HCT116 (cell line): ENCODE measurements at regions not wholly inside any gene's neighbourhood (a gene's known extent, or its start where the extent isn't known, plus 50 kb on each side); places are given as distances from the start of the nearest gene placed in this dataset.

Experiments used
- ATAC-seq: fragments of 200-7000 bp; cut with Tn5 transposase; 2 replicates; pipeline ENCODE4 v1.9.1; 2020; ENCODE audit warnings: mild to moderate bottlenecking, moderate library complexity
- BruUV-seq: library from RNA; stranded (reverse); fragments of 400-500 nt; replicated peaks from 2 replicates; lab custom pipeline; 2021; lab: Mats Ljungman, UMichigan
- CTCF ChIA-PET: fragments of 300-600 bp; sonication (Branson Sonifier 250); formaldehyde crosslinking; loops from one replicate; lab custom pipeline; 2021; ENCODE audit warnings: antibody characterized with exemption; lab: Charles Lee
- POLR2A ChIA-PET: fragments of 300-600, 350-600 bp; sonication (Branson Sonifier 250); formaldehyde crosslinking; loops from one replicate; lab custom pipeline; 2021; ENCODE audit warnings: antibody characterized with exemption; lab: Charles Lee
- RAD21 ChIA-PET, 2 experiments: fragments of 300-600 bp; sonication (Branson Sonifier 250); formaldehyde crosslinking; loops; one replicate each; lab custom pipeline; 2023; ENCODE audit warnings: low total read pairs in 2 of 2; ENCODE audit not compliant: uncharacterized antibody in 2 of 2, unreplicated experiment in 2 of 2, low non-redundant PET in 1 of 2; lab: Charles Lee
- DNase-seq: peaks from one replicate; pipeline ENCODE4 v3.0.0-alpha.2; 2010; ENCODE audit warnings: low read depth, low spot score
- H2AFZ ChIP-seq: fragments of 200-600 bp; shearing (Covaris generic), sonication (generic); 2 replicates; pipeline ENCODE4 v1.6.1; 2017; ENCODE audit warnings: low read depth, mixed run types, mixed read lengths, antibody characterized with exemption, low read length; ENCODE audit not compliant: poor library complexity, severe bottlenecking
- H3K27ac ChIP-seq: 2 replicates; pipeline ENCODE4 v1.5.1; 2012; ENCODE audit warnings: low read depth, low read length
- H3K27me3 ChIP-seq: fragments of 200-600 bp; sonication (generic); 2 replicates; pipeline ENCODE4 v1.6.1; 2016; ENCODE audit warnings: mixed run types, low read length, mixed read lengths; ENCODE audit not compliant: insufficient read depth
- H3K36me3 ChIP-seq, 2 experiments: fragments of 200-500 bp in 1 of 2; fragments of 200-600 bp in 1 of 2; sonication (Bioruptor generic) in 1 of 2; sonication (generic) in 1 of 2; 2 replicates each; pipeline versions ENCODE4 v1.5.1 to v1.6.1; 2014 to 2016; ENCODE audit warnings: low read length in 2 of 2, inconsistent platforms in 1 of 2, mixed read lengths in 1 of 2, mixed run types in 1 of 2; ENCODE audit not compliant: insufficient read depth in 2 of 2, control insufficient read depth in 1 of 2
- H3K4me1 ChIP-seq, 2 experiments: fragments of 200-600 bp in 1 of 2; sonication (generic) in 1 of 2; 2 replicates each; pipeline versions ENCODE4 v1.5.1 to v1.6.1; 2012 to 2017; ENCODE audit warnings: low read length in 2 of 2, inconsistent platforms in 1 of 2, mild to moderate bottlenecking in 1 of 2, mixed read lengths in 1 of 2, mixed run types in 1 of 2, moderate library complexity in 1 of 2; ENCODE audit not compliant: insufficient read depth in 2 of 2, control insufficient read depth in 1 of 2
- H3K4me2 ChIP-seq: fragments of 200-600 bp; sonication (generic); 2 replicates; pipeline ENCODE4 v1.6.1; 2017; ENCODE audit warnings: mixed run types, low read length, mixed read lengths
- H3K4me3 ChIP-seq, 2 experiments: fragments of 200-600 bp in 1 of 2; sonication (generic) in 1 of 2; replicated peaks in 1 of 2; 2 replicates each; pipeline ENCODE4 v1.5.1; 2011 to 2016; ENCODE audit warnings: low read length in 2 of 2, control low read depth in 1 of 2, low read depth in 1 of 2, mild to moderate bottlenecking in 1 of 2, mixed read lengths in 1 of 2, mixed run types in 1 of 2
- H3K79me2 ChIP-seq: fragments of 200-600 bp; sonication (generic); 2 replicates; pipeline ENCODE4 v1.6.1; 2017; ENCODE audit warnings: mild to moderate bottlenecking, mixed run types, low read length, moderate library complexity, mixed read lengths; ENCODE audit not compliant: insufficient read depth
- H3K9ac ChIP-seq: fragments of 200-600 bp; sonication (generic); 2 replicates; pipeline ENCODE4 v1.6.1; 2016; ENCODE audit warnings: low read length, mixed read lengths
- H3K9me2 ChIP-seq: fragments of 200-600 bp; sonication (generic), shearing (Covaris generic); 2 replicates; pipeline ENCODE4 v1.6.1; 2017; ENCODE audit warnings: mixed run types, mild to moderate bottlenecking, moderate library complexity; ENCODE audit not compliant: insufficient read depth
- H3K9me3 ChIP-seq, 2 experiments: fragments of 200-500 bp in 1 of 2; fragments of 200-600 bp in 1 of 2; sonication (Bioruptor generic) in 1 of 2; sonication (generic) in 1 of 2; 2 replicates each; pipeline ENCODE4 v1.6.1; 2014 to 2017; ENCODE audit warnings: low read length in 2 of 2, mixed read lengths in 2 of 2, inconsistent platforms in 1 of 2, low read depth in 1 of 2, mild to moderate bottlenecking in 1 of 2, mixed run types in 1 of 2, moderate library complexity in 1 of 2; ENCODE audit not compliant: control insufficient read depth in 1 of 2, insufficient read depth in 1 of 2
- H4K20me1 ChIP-seq: fragments of 200-600 bp; sonication (generic), shearing (Covaris generic); 2 replicates; pipeline ENCODE4 v1.6.1; 2017; ENCODE audit warnings: mixed run types, mild to moderate bottlenecking, moderate library complexity; ENCODE audit not compliant: insufficient read depth
- CBX3 ChIP-seq: IDR thresholded peaks from 2 replicates; pipeline ENCODE4 v1.6.1; 2012; ENCODE audit warnings: low read depth
- EGR1 ChIP-seq: IDR thresholded peaks from 2 replicates; pipeline ENCODE4 v1.6.1; 2012; ENCODE audit warnings: low read depth
- ELF1 ChIP-seq: IDR thresholded peaks from 2 replicates; pipeline ENCODE4 v1.6.1; 2012; ENCODE audit warnings: low read depth, borderline replicate concordance
- EZH2 ChIP-seq: fragments of 200-600 bp; sonication (generic); IDR thresholded peaks from 2 replicates; pipeline ENCODE4 v1.6.1; 2017; ENCODE audit warnings: antibody characterized with exemption, mixed run types
- JUND ChIP-seq: IDR thresholded peaks from 2 replicates; pipeline ENCODE4 v1.6.1; 2012
- POLR2A ChIP-seq: IDR thresholded peaks from 2 replicates; pipeline ENCODE4 v1.7.0; 2011; ENCODE audit warnings: borderline replicate concordance; ENCODE audit not compliant: insufficient read depth, insufficient read length; ENCODE audit errors: extremely low read depth
- POLR2AphosphoS5 ChIP-seq: IDR thresholded peaks from 2 replicates; pipeline ENCODE4 v1.6.1; 2011; ENCODE audit warnings: mild to moderate bottlenecking, low read depth, low read length, moderate library complexity
- SP1 ChIP-seq: IDR thresholded peaks from 2 replicates; pipeline ENCODE4 v1.6.1; 2012; ENCODE audit warnings: low read depth
- SRF ChIP-seq: IDR thresholded peaks from 2 replicates; pipeline ENCODE4 v1.6.1; 2012; ENCODE audit warnings: low read depth
- TCF7L2 ChIP-seq: IDR thresholded peaks from 2 replicates; pipeline ENCODE4 v1.7.0; 2011; ENCODE audit warnings: borderline replicate concordance, inconsistent platforms; ENCODE audit not compliant: insufficient read depth, insufficient read length; ENCODE audit errors: extremely low read depth
- ZFX ChIP-seq: fragments of 450-650 bp; IDR thresholded peaks from 2 replicates; pipeline ENCODE4 v1.6.1; 2017
- ZNF274 ChIP-seq: fragments of 200-500 bp; sonication (Bioruptor generic); IDR thresholded peaks from 2 replicates; pipeline ENCODE4 v1.6.1; 2014; ENCODE audit warnings: mild to moderate bottlenecking, low read depth, low read length, inconsistent platforms
- intact Hi-C: fragments of 100-400 bp; cut with micrococcal nuclease; formaldehyde crosslinking; loops from 2 replicates; pipeline ENCODE4 v1.10.0; 2022
- TF ChIP-seq, protein P1 (sequence below): IDR thresholded peaks from 2 replicates; pipeline ENCODE4 v1.6.1; 2012
- TF ChIP-seq, protein P2 (sequence below): IDR thresholded peaks from 2 replicates; pipeline ENCODE4 v1.6.1; 2012; ENCODE audit warnings: low read depth
- TF ChIP-seq, protein P3 (sequence below): IDR thresholded peaks from 2 replicates; pipeline ENCODE4 v1.6.1; 2011; ENCODE audit warnings: mild to moderate bottlenecking, low read length, moderate library complexity; ENCODE audit not compliant: insufficient replicate concordance; ENCODE audit errors: extremely low read depth

DNA sequence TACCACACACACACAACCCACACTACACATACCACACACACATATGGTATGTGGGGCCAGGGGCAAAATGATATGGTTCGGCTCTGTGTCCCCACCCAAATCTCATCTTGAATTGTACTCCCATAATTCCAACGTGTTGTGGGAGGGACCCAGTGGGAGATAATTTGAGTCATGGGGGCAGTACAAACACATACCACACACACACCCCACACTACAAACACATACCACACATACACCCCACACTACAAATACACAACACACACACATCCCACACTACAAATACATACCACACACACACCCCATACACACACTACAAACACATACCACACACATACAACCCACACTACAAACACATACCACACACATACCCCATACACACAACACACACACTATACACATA lies 117.8 kb downstream of the TTC32 start:
- H3K27ac ChIP-seq = no peak overlapping the region
- intact Hi-C loops = no loop called here
- ChIA-PET CTCF (no interaction called here), RAD21 (no interaction called here), POLR2A (no interaction called here)
- peaks cover 10% of the 10 kb centered on the region; the same call in 1 of the 2 replicates for H3K27me3 ChIP-seq
- H3K4me3 ChIP-seq = no peak overlapping the region
- H3K4me1 ChIP-seq = peaks cover 0 to 18% of the 10 kb centered on the region in 2 experiments; a peak in 2 of 4 replicates
- no peak for TF ChIP-seq EZH2
- no peak for TF ChIP-seq POLR2AphosphoS5
- TF ChIP-seq ZFX = no peak
- no peak for TF ChIP-seq SP1
- no peak for TF ChIP-seq ELF1
- no peak for TF ChIP-seq ZNF274
- no peak for TF ChIP-seq TCF7L2
- TF ChIP-seq CBX3 = no peak
- no peak for TF ChIP-seq EGR1
- TF ChIP-seq, protein P1, sequence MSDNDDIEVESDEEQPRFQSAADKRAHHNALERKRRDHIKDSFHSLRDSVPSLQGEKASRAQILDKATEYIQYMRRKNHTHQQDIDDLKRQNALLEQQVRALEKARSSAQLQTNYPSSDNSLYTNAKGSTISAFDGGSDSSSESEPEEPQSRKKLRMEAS = no peak
- TF ChIP-seq POLR2A = no peak
- no peak for TF ChIP-seq JUND
- no peak for TF ChIP-seq SRF
- TF ChIP-seq, protein P2, sequence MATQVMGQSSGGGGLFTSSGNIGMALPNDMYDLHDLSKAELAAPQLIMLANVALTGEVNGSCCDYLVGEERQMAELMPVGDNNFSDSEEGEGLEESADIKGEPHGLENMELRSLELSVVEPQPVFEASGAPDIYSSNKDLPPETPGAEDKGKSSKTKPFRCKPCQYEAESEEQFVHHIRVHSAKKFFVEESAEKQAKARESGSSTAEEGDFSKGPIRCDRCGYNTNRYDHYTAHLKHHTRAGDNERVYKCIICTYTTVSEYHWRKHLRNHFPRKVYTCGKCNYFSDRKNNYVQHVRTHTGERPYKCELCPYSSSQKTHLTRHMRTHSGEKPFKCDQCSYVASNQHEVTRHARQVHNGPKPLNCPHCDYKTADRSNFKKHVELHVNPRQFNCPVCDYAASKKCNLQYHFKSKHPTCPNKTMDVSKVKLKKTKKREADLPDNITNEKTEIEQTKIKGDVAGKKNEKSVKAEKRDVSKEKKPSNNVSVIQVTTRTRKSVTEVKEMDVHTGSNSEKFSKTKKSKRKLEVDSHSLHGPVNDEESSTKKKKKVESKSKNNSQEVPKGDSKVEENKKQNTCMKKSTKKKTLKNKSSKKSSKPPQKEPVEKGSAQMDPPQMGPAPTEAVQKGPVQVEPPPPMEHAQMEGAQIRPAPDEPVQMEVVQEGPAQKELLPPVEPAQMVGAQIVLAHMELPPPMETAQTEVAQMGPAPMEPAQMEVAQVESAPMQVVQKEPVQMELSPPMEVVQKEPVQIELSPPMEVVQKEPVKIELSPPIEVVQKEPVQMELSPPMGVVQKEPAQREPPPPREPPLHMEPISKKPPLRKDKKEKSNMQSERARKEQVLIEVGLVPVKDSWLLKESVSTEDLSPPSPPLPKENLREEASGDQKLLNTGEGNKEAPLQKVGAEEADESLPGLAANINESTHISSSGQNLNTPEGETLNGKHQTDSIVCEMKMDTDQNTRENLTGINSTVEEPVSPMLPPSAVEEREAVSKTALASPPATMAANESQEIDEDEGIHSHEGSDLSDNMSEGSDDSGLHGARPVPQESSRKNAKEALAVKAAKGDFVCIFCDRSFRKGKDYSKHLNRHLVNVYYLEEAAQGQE = no peak
- TF ChIP-seq, protein P3, sequence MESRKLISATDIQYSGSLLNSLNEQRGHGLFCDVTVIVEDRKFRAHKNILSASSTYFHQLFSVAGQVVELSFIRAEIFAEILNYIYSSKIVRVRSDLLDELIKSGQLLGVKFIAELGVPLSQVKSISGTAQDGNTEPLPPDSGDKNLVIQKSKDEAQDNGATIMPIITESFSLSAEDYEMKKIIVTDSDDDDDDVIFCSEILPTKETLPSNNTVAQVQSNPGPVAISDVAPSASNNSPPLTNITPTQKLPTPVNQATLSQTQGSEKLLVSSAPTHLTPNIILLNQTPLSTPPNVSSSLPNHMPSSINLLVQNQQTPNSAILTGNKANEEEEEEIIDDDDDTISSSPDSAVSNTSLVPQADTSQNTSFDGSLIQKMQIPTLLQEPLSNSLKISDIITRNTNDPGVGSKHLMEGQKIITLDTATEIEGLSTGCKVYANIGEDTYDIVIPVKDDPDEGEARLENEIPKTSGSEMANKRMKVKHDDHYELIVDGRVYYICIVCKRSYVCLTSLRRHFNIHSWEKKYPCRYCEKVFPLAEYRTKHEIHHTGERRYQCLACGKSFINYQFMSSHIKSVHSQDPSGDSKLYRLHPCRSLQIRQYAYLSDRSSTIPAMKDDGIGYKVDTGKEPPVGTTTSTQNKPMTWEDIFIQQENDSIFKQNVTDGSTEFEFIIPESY = no peak
- no peaks in the 10 kb centered on the region for H3K9me2 ChIP-seq
- no peaks in the 10 kb centered on the region for H3K79me2 ChIP-seq
- no peak overlapping the region for H3K9ac ChIP-seq
- DNase-seq = no peak
- no peak for ATAC-seq
- no peak overlapping the region for H2AFZ ChIP-seq
- no TSS peak for BruUV-seq
- no peaks in the 10 kb centered on the region for H3K9me3 ChIP-seq
- no peaks in the 10 kb centered on the region for H3K36me3 ChIP-seq
- no peaks in the 10 kb centered on the region for H4K20me1 ChIP-seq
- H3K4me2 ChIP-seq = no peak overlapping the region
